GM21423 (cell line): ENCODE measurements at regions not wholly inside any gene's neighbourhood (a gene's known extent, or its start where the extent isn't known, plus 50 kb on each side); places are given as distances from the start of the nearest gene placed in this dataset.

ENCODE experiments used
- ATAC-seq: cut with Tn5 transposase; IDR thresholded peaks from one replicate; pipeline ENCODE4 v1.9.1; 2021; ENCODE audit warnings: mild to moderate bottlenecking, moderate library complexity; ENCODE audit not compliant: unreplicated experiment

DNA sequence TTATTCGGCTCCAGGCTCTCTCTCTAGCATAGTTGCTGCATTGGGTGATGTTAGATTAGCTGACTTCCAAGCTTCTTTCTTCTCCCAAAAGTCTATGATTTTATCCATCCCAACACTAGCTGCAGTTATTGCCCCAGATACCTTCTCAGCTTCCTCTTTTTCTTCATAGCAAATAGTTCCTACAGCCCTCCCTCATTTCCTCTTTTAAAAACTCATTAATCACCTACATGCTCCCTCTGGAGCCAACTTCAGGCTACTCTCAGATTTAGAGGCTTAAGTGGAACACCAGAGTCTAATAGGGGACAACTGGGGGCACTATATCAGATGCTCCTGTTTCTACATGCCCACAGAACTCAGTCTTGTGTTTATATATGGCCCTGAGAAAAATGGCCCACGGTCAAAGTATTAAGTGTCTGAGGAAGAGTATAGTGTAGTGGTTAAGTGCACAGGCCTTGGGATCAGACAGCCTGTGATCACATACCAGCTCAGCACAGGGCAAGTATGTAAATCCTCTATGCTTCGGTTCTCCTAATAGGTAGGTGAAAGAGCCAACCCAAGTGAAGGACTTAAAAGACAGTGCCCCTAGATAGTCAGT, 241.9 kb upstream of the SLC14A2 start:
- no peak for ATAC-seq

- no peak for ATAC-seq
Observed at GRCh38 chr18:45374236-45374635, 241.0 kb upstream of the SLC14A2 start.

GRCh38 chr18:45374878-45375630, 240.2 kb upstream of the SLC14A2 start:
- no peak for ATAC-seq

- no peak for ATAC-seq
Observed at GRCh38 chr18:45376193-45376592, 239.1 kb upstream of the SLC14A2 start.

DNA sequence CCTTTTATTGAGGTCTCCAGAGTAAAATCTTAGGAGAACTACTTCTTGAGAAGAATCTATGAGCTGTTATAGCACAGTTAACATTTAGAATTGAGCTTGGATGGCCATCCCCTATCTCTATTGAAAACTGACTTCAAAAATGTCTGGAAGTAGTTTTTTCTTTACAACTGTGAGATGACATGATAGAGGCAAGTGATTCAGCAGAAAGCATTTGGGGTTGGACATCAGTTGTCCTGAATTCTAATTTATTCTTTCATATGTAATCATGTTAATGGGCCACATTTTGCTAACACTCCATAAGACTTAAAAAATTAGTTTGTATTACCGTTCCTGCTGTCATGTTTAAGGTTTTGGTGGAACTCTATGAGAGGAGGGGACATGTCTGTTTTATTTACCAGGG, 237.0 kb upstream of the SLC14A2 start:
- no peak for ATAC-seq

- no peak for ATAC-seq
Observed at GRCh38 chr18:45378933-45379332, 236.3 kb upstream of the SLC14A2 start.

DNA sequence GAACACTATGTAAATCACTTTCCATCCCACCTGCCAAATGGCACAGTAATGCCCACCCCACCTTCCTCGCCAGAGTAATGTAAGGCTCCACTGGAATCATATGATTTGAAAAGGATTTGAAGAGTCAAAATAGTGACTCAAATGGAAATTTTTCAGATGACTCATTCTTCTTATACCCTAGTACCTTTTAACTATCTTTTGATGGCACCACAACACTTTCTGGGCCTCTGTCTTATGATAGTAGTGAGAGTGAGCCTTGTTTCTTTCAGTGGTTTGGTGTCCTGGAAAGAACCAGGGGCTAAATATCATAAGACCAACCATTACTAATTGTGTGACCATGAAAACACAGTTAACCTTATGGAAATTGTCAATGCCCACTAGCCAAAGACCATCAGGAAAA, 235.4 kb upstream of the SLC14A2 start:
- peak; percentile 64 for ATAC-seq

GRCh38 chr18:45381282-45381681, 234.0 kb upstream of the SLC14A2 start:
- ATAC-seq: no peak

- no peak for ATAC-seq
Observed at GRCh38 chr18:45383228-45383627, 232.0 kb upstream of the SLC14A2 start.

GRCh38 chr18:45384137-45384961, 230.9 kb upstream of the SLC14A2 start:
- ATAC-seq: no peak

GRCh38 chr18:45384962-45385315, 230.3 kb upstream of the SLC14A2 start:
- no peak for ATAC-seq

DNA sequence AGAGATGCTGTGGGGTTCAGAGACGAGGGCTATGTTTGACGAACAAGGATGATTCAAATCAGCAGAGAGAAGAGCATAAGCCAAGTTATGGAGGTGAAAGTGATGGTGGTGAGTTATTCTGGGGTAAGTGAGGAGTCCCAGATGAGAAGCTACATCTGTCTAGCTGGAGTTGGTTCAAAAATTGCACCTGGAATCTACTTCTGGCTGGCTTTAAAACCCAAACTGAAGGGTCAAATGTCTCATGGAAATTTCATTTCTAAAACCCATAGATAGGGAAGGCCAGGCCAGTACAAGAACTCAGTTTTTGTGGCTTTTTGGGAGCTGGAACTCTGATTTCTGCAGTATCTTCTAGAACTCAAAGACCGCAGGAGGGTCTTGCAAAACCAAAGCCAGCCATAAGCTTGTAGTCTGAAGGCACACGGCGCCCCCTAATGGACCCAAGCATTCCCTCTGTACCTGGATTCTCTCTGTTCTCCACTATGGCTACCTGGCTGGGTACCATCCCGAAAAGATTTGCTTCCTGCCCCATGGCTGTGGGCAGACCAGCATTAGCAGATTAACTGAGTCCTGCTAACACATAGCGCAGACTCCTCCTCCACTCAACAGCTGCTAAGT, 229.1 kb upstream of the SLC14A2 start:
- no peak for ATAC-seq

DNA sequence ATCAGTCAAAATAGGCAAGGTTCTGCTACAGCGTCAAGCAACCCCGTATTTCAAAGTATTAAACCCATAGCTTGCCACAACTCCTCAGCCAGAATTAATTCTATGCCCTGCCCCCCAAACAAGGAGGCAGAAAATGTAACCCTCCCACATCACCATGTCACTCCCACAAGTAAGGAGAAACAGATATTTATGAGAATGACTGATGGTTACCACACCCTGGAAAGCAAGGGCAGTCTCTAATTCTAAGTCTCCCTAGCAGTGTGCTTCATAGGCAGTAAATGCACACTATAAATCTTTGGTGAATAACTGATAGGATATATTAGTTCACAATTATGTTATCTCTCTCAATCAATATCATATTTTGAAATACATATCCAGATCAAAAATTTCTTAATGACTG, 228.0 kb upstream of the SLC14A2 start:
- ATAC-seq: no peak

DNA sequence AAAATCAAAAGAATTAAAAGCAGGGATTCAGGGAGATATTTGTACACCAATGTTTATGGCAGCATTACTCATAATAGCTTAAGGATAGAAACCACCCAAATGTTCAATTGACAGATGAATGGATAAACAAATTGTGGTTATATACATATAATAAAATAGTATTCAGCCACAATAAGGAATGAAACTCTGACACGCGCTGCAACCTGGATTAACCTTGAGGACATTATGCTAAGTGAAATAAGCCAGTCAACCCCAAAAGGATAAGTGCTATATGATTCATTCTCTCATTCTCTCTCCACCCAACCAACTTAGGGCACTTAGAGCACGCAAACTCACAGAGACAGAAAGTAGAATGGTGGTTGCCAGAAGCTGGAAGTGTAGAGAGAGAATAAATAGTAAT, 216.8 kb upstream of the SLC14A2 start:
- no peak for ATAC-seq

DNA sequence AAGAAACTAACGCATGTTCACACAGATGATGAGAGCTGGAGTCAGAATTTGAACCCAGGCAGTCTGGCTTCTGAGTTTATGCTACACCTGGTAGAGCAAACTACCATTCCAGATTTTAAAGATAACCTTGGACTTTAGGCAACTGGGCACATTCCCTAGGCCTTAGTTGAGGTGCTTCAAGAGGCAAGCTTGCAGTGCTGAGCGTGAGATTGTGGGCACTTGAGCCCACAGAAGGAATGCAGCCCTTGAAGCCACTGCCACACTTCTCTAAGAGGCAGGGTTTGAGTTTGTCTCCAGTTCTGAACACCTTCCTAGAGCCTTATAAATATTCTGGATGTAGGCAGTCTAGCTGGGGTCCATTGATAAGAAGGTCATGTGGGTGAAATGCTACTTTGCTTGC, 216.1 kb upstream of the SLC14A2 start:
- no peak for ATAC-seq

DNA sequence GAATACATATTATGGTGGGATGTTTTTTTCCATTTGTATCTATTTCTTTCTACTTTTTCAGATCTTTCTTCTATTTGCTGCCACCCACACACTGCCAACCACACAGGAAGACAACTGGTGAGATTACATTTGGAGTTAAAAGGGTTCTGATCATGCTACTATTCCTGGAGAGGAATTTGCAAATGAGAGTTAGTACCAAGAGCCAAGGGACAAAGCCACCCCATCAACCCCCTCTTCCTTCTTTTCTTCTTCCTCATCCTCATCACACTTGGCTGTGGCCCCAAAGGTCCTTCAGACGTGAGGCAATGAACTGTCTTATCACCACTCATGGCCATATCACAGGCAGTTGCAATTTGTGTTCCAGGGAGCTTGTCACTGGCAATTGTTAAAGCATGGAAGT, 215.6 kb upstream of the SLC14A2 start:
- ATAC-seq: no peak

- no peak for ATAC-seq
Observed at GRCh38 chr18:45402485-45403056, 212.7 kb upstream of the SLC14A2 start.

DNA sequence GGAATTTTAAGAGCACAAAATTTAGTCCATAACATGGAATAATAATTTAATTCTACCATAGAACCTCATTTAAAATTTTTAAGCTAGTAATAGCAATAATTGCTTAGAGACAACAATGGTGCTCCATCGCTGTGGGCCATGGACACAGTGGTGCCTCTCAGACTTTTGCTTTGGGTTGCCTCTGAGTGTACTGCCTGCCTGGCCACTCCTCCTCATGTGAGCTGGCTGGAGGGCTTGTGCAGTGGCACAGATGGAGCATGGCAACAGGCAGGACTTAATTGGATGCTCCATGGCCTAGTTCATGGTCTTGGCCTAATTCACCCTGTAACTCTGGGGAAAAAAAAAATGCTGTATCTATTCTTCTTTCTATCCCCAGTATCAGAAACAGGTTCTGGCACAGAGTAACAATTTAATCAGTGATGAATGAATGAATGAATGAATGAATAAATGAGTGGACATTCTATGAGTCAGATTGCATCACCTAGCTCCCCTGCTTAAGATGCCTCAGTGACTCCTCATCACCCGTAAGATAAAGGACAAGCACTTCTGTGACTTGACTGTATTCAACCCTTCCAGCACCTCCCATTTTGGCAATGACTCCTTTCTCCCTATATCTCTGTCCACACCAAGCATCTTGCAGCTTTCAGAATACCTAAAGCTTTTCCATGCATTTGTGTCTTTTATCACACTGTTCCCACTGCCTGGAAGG, 211.8 kb upstream of the SLC14A2 start:
- ATAC-seq: no peak

DNA sequence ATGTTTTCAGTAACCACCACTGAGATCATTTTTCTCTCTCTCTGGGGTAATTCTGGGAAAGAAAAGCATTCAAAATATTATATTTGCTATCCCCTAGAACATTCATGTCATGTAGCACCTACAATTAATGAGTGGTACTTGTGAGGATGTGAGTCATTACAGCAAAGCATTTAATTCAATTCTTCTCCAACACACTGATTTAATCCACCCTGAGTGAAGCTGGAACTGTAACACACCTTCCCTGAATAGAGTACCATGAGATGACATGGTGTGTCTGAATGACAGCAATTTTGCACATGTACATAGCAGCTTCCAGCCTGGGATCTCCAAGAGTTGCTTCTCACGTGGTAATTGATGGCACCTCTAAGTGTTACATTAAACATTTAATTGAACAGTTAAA, 207.1 kb upstream of the SLC14A2 start:
- no peak for ATAC-seq

GRCh38 chr18:45409971-45410370, 205.3 kb upstream of the SLC14A2 start:
- no peak for ATAC-seq

GRCh38 chr18:45412577-45412976, 202.7 kb upstream of the SLC14A2 start:
- no peak for ATAC-seq
